AG09309 (cell line): ENCODE measurements at regions not wholly inside any gene's neighbourhood (a gene's known extent, or its start where the extent isn't known, plus 50 kb on each side); places are given as distances from the start of the nearest gene placed in this dataset.

Experiments used
- DNase-seq: peaks from one replicate; pipeline ENCODE4 v3.0.0-alpha.2; 2010; ENCODE audit warnings: low read depth
- H3K4me3 ChIP-seq: 2 replicates; pipeline ENCODE4 v1.5.1; 2011; ENCODE audit warnings: mild to moderate bottlenecking, low read depth, low read length, moderate library complexity; ENCODE audit not compliant: control insufficient read depth
- CTCF ChIP-seq: IDR thresholded peaks from 2 replicates; pipeline ENCODE4 v1.5.1; 2011; ENCODE audit warnings: mild to moderate bottlenecking, low read depth, low read length, inconsistent platforms; ENCODE audit not compliant: insufficient read depth, control insufficient read depth; ENCODE audit errors: missing control alignments

DNA sequence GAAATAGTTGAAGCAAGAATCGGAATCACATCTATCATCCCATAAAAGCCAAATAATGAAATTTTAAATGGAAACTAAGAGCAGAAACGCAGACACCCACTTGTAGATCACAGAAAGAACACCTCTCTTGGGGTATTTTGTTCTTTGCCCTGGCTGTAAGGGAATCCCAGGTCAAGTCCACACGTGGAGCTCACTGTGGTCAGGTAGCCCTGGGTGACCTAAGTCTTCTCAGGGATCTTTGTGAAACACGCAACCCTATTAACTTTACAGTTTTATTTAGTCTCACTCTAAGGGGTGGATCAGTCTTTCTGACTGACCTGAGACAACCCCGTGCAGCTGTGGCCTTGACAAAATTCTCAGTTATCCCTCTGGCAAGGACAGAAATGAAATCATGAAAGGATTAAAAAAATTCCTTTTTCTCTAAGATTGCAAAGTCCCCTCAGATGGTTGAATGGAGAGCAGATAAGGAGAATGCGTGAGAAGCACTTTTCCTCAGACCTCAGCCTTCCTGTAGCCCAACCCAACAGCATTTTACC, 111.6 kb downstream of the NREP start:
- no peak for TF ChIP-seq CTCF
- H3K4me3 ChIP-seq: no peak overlapping the region
- no peak for DNase-seq

GRCh38 chr5:111643499-111643898, 113.5 kb downstream of the NREP start:
- no peak overlapping the region for H3K4me3 ChIP-seq
- no peak for TF ChIP-seq CTCF
- no peak for DNase-seq

DNA sequence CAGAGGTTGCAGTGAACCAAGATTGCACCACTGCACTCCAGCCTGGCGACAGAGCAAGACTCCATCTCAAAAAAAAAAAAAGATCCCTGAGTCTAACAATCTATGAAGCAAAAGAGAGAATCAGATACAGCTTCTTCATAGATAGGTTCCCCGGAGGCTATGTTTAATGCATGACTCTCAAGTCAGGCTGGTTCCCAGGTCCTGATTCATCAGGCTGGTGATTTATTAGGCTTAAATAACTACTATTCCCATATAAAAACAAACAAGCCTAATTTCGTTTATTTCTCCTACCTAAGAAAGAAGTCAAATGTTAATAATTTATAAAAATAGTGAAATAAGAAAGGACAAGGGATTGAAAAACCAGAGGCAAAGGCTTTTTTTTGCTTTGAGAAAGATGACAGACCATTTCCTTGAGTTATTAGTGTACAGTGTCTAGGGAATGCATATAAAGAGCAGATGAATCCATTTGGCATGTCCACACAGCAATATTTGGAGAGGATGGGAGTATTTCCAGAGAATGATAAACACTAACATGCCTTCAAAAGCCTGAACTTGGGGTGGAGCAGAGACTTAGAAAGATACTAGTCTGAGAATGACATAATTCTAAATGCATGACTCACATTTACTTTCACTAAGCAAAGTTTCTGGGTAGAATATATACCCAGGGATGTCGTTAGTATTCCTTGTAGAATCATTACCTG, 115.3 kb downstream of the NREP start:
- no peak for TF ChIP-seq CTCF
- peak; percentile 49 for DNase-seq
- H3K4me3 ChIP-seq: no peak overlapping the region

GRCh38 chr5:111639912-111640311, 117.1 kb downstream of the NREP start:
- DNase-seq: no peak
- H3K4me3 ChIP-seq: no peak overlapping the region

GRCh38 chr5:111636736-111637135, 120.3 kb downstream of the NREP start:
- TF ChIP-seq CTCF: no peak
- DNase-seq: no peak
- H3K4me3 ChIP-seq: no peak overlapping the region

More at GRCh38 chr5:111639912-111640311, 117.1 kb downstream of the NREP start:
- no peak for TF ChIP-seq CTCF

GRCh38 chr5:111635916-111636570, 121.0 kb downstream of the NREP start:
- no peak overlapping the region for H3K4me3 ChIP-seq
- DNase-seq: peak; percentile 55
- no peak for TF ChIP-seq CTCF
